ENCODE measurements at regions not wholly inside any gene's neighbourhood (a gene's known extent, or its start where the extent isn't known, plus 50 kb on each side); places are given as distances from the start of the nearest gene placed in this dataset.

GRCh38 chr21:15227919-15228318, 163.1 kb upstream of the NRIP1 start:
- POLR2A ChIA-PET: no interaction called here
- no peak for DNase-seq (ENCODE audit: unreplicated experiment)
- Mint-ChIP-seq H3K4me1 (ENCODE audit: insufficient read depth, unreplicated experiment) (peaks cover 21% of the 10 kb centered on the region), H3K9me3 (ENCODE audit: unreplicated experiment) (peaks cover 8% of the 10 kb centered on the region), H3K27me3 (ENCODE audit: insufficient read depth, unreplicated experiment) (no peaks in the 10 kb centered on the region), H3K4me3 (ENCODE audit: unreplicated experiment) (no peak overlapping the region), H3K36me3 (ENCODE audit: insufficient read depth, unreplicated experiment) (no peaks in the 10 kb centered on the region), H3K27ac (ENCODE audit: low read depth, unreplicated experiment) (no peak overlapping the region)
- BruUV-seq (replicated peaks): no TSS peak
- intact Hi-C loops (cut with micrococcal nuclease): no loop called here
- no peak for TF ChIP-seq CTCF (IDR thresholded peaks at IDR 0.05; ENCODE audit: unreplicated experiment)
- CTCF ChIA-PET: no interaction called here

GRCh38 chr21:15229390-15229789, 164.6 kb upstream of the NRIP1 start:
- no peak for TF ChIP-seq CTCF (IDR thresholded peaks at IDR 0.05; ENCODE audit: unreplicated experiment)
- no TSS peak for BruUV-seq (replicated peaks)
- H3K4me3 Mint-ChIP-seq (ENCODE audit: unreplicated experiment): no peak overlapping the region
- ChIA-PET POLR2A (no interaction called here), CTCF (interaction anchor here (0.7 to 0.8 kb wide), 2 partner anchors 20 to 320 kb away, joined by 3 to 4 read pairs; no protein-coding TSS in a partner anchor)
- DNase-seq (ENCODE audit: unreplicated experiment): no peak
- intact Hi-C loops (cut with micrococcal nuclease): no loop called here
- H3K9me3 Mint-ChIP-seq (ENCODE audit: unreplicated experiment): peaks cover 8% of the 10 kb centered on the region
- no peak overlapping the region for H3K27ac Mint-ChIP-seq (ENCODE audit: low read depth, unreplicated experiment)
- H3K27me3 Mint-ChIP-seq (ENCODE audit: insufficient read depth, unreplicated experiment): no peaks in the 10 kb centered on the region
- peaks cover 6% of the 10 kb centered on the region for H3K4me1 Mint-ChIP-seq (ENCODE audit: insufficient read depth, unreplicated experiment)
- H3K36me3 Mint-ChIP-seq (ENCODE audit: insufficient read depth, unreplicated experiment): no peaks in the 10 kb centered on the region

GRCh38 chr21:15233611-15234010, 168.8 kb upstream of the NRIP1 start:
- peaks cover 8% of the 10 kb centered on the region for H3K9me3 Mint-ChIP-seq (ENCODE audit: unreplicated experiment)
- DNase-seq (ENCODE audit: unreplicated experiment): no peak
- no peak overlapping the region for H3K4me3 Mint-ChIP-seq (ENCODE audit: unreplicated experiment)
- ChIA-PET CTCF (no interaction called here), POLR2A (no interaction called here)
- no TSS peak for BruUV-seq (replicated peaks)
- H3K27ac Mint-ChIP-seq (ENCODE audit: low read depth, unreplicated experiment): no peak overlapping the region
- H3K36me3 Mint-ChIP-seq (ENCODE audit: insufficient read depth, unreplicated experiment): no peaks in the 10 kb centered on the region
- H3K4me1 Mint-ChIP-seq (ENCODE audit: insufficient read depth, unreplicated experiment): no peaks in the 10 kb centered on the region
- no peaks in the 10 kb centered on the region for H3K27me3 Mint-ChIP-seq (ENCODE audit: insufficient read depth, unreplicated experiment)
- intact Hi-C loops (cut with micrococcal nuclease): no loop called here
- TF ChIP-seq CTCF (IDR thresholded peaks at IDR 0.05; ENCODE audit: unreplicated experiment): no peak

GRCh38 chr21:15236111-15236510, 171.3 kb upstream of the NRIP1 start:
- Mint-ChIP-seq H3K27ac (ENCODE audit: low read depth, unreplicated experiment) (no peak overlapping the region), H3K9me3 (ENCODE audit: unreplicated experiment) (peaks cover under 1% of the 10 kb centered on the region), H3K27me3 (ENCODE audit: insufficient read depth, unreplicated experiment) (no peaks in the 10 kb centered on the region), H3K4me1 (ENCODE audit: insufficient read depth, unreplicated experiment) (peaks cover 6% of the 10 kb centered on the region), H3K4me3 (ENCODE audit: unreplicated experiment) (no peak overlapping the region), H3K36me3 (ENCODE audit: insufficient read depth, unreplicated experiment) (no peaks in the 10 kb centered on the region)
- ChIA-PET CTCF (no interaction called here), POLR2A (no interaction called here)
- TF ChIP-seq CTCF (IDR thresholded peaks at IDR 0.05; ENCODE audit: unreplicated experiment): no peak
- intact Hi-C loops (cut with micrococcal nuclease): no loop called here
- no peak for DNase-seq (ENCODE audit: unreplicated experiment)
- BruUV-seq (replicated peaks): no TSS peak

All from MCF 10A (cell line).